LNCAP (cell line): ENCODE measurements at regions not wholly inside any gene's neighbourhood (a gene's known extent, or its start where the extent isn't known, plus 50 kb on each side); places are given as distances from the start of the nearest gene placed in this dataset.

Source experiments
- TF ChIP-seq, protein P1 (sequence below): fragments of 450-650 bp; IDR thresholded peaks from 2 replicates; pipeline ENCODE4 v1.5.1; 2017; ENCODE audit warnings: mild to moderate bottlenecking

DNA sequence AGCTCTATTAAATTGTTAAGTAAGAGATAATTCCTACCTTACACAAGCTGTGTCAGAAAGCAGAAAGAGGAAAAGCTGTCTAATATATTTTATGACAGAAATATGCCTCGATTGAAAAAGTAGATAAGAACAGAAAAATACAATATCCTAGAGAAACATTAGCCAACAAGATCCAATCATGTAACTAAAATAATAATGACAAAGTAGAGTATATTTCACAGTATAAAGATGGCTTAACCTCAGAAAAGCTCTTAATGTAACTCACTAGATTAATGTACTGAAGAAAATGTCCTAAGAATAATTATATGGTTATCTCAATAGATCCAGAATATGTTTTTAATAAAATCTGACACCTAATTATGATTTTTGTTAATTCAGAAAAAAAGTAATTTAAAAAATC is 89.8 kb upstream of the HABP2 start:
- TF ChIP-seq, protein P1, sequence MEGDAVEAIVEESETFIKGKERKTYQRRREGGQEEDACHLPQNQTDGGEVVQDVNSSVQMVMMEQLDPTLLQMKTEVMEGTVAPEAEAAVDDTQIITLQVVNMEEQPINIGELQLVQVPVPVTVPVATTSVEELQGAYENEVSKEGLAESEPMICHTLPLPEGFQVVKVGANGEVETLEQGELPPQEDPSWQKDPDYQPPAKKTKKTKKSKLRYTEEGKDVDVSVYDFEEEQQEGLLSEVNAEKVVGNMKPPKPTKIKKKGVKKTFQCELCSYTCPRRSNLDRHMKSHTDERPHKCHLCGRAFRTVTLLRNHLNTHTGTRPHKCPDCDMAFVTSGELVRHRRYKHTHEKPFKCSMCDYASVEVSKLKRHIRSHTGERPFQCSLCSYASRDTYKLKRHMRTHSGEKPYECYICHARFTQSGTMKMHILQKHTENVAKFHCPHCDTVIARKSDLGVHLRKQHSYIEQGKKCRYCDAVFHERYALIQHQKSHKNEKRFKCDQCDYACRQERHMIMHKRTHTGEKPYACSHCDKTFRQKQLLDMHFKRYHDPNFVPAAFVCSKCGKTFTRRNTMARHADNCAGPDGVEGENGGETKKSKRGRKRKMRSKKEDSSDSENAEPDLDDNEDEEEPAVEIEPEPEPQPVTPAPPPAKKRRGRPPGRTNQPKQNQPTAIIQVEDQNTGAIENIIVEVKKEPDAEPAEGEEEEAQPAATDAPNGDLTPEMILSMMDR = no peak

DNA sequence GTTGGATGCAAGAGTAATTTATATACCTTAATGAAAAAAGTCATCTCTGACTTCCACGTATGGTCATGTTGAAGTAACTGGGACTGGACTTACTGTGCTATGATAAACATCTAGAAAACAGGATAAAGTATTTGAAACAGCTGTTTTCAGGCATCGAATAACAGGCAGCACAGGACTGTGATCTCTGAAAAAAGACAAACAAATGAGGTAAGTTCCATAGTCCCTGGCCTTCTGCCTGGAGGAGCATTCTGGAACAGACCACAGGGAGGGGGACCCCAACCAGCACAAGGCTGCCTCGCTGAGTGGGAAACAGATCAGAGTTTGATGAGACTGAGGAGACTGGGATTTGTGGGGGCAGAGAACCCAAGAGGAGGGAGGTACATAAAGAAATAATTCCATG is 89.1 kb upstream of the HABP2 start:
- TF ChIP-seq, protein P1 = no peak

GRCh38 chr10:113469796-113470195 is 83.1 kb upstream of the HABP2 start:
- TF ChIP-seq, protein P1 = no peak

DNA sequence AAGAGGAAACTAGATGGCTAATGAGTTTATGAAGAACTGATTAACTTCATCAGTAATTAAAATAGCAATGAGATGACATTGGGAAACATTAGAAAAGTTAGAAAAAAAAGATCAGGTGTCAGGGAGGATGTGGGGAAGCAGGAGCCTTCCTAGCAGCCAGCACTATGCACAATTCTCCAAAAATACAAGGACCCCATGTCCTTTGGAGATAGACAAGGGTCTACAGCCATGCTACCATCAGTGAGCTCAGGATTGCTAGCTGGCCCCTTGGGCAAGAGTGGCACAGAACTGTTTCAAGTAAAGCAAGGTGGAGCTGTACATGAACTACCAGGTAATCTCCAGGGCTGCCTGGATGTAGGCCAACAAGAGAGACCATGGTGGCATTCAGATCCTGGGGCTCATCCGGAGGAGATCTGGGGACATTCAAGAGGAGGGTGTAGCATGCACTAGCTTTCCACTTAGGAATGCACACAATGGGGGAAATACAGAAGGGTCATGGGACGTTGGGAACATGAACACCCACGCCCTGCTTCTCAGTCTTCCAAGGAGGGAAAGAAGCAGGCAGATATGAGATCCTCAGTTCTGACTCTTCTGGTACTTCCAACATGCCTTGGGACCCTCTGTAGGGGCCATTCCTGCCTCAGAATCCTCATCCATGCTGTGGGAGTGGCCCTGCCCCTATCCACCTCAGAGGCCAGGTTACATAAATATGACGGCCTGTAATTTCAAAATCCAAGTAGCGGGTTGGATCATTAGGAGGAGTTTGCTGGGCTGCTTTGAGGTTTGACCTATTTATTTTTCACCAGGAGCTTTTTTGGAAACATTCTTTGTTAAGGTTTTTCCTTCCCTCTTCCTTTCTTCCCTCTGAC is 82.2 kb upstream of the HABP2 start:
- TF ChIP-seq, protein P1 = no peak

GRCh38 chr10:113471241-113471996 is 81.4 kb upstream of the HABP2 start:
- TF ChIP-seq, protein P1 = no peak

- TF ChIP-seq, protein P1 = no peak
Observed at GRCh38 chr10:113473011-113473410, 79.8 kb upstream of the HABP2 start.

- TF ChIP-seq, protein P1 = no peak
Observed at GRCh38 chr10:113473851-113474250, 79.0 kb upstream of the HABP2 start.
